ENCODE measurements at regions not wholly inside any gene's neighbourhood (a gene's known extent, or its start where the extent isn't known, plus 50 kb on each side); places are given as distances from the start of the nearest gene placed in this dataset.

- DNase-seq, result no peak
- Histone ChIP-seq H3K4me3 (ENCODE audit: low read depth in 2 of 2, low read length in 1 of 2) (no peak overlapping the region), H3K9me3 (no peaks in the 10 kb centered on the region), H3K27me3 (ENCODE audit: insufficient read depth) (no peaks in the 10 kb centered on the region), H3K36me3 (replicated peaks in 1 of 2; ENCODE audit: control insufficient read depth in 1 of 2, insufficient read depth in 2 of 2, low read length in 1 of 2) (no peaks in the 10 kb centered on the region), H2AFZ (ENCODE audit: low read depth) (no peak overlapping the region), H3K79me2 (ENCODE audit: insufficient read depth) (no peaks in the 10 kb centered on the region), H3K27ac (ENCODE audit: low read depth in 2 of 2, low read length in 1 of 2) (no peak overlapping the region), H3K4me1 (ENCODE audit: control insufficient read depth in 1 of 2, insufficient read depth in 2 of 2, low read depth in 1 of 2, low read length in 1 of 2) (no peaks in the 10 kb centered on the region), H3K4me2 (no peak overlapping the region), H3K9me2 (no peaks in the 10 kb centered on the region), H4K20me1 (ENCODE audit: insufficient read depth) (no peaks in the 10 kb centered on the region), H3F3A (replicated peaks; ENCODE audit: insufficient read depth) (no peaks in the 10 kb centered on the region), H3K9ac (no peak overlapping the region)
- ChIA-PET POLR2A (no interaction called here), CTCF (no interaction called here)
- WGBS (ENCODE audit: low lambda C conversion rate), result 64% methylated on average over 16 of the region's 17 CpGs
- TF ChIP-seq EP300 (IDR thresholded peaks at IDR 0.05; ENCODE audit: borderline replicate concordance in 1 of 2, low read depth in 1 of 2, low read length in 1 of 2), result no peak
- no peak for TF ChIP-seq YY1 (IDR thresholded peaks at IDR 0.05; ENCODE audit: low read depth)
- no peak for TF ChIP-seq RCOR1 (IDR thresholded peaks at IDR 0.05; ENCODE audit: low read length)
- no peak for TF ChIP-seq CTCF (IDR thresholded peaks at IDR 0.05)
- TF ChIP-seq GATA2 (CRISPR knock-in tag; IDR thresholded peaks at IDR 0.05), result no peak
- no peak for TF ChIP-seq NRF1 (IDR thresholded peaks at IDR 0.05; ENCODE audit: low read depth, low read length)
- no peak for TF ChIP-seq IRF3 (IDR thresholded peaks at IDR 0.05; ENCODE audit: low read depth, low read length)
- no peak for TF ChIP-seq RAD21 (IDR thresholded peaks at IDR 0.05; ENCODE audit: low read length)
- TF ChIP-seq RFX5 (IDR thresholded peaks at IDR 0.05; ENCODE audit: low read length), result no peak
- TF ChIP-seq MEF2A (IDR thresholded peaks at IDR 0.05; ENCODE audit: borderline replicate concordance, low read depth), result no peak
- TF ChIP-seq ZBTB33 (IDR thresholded peaks at IDR 0.05; ENCODE audit: borderline replicate concordance, low read depth), result no peak
- TF ChIP-seq MXI1 (IDR thresholded peaks at IDR 0.05; ENCODE audit: low read depth, low read length), result no peak
- TF ChIP-seq JUND (IDR thresholded peaks at IDR 0.05), result no peak
- no peak for TF ChIP-seq ELF1 (IDR thresholded peaks at IDR 0.05)
- TF ChIP-seq CHD2 (IDR thresholded peaks at IDR 0.05; ENCODE audit: low read length, partially characterized antibody), result no peak
- TF ChIP-seq MAX (IDR thresholded peaks at IDR 0.05; ENCODE audit: low read depth), result no peak
- no peak for TF ChIP-seq USF1 (IDR thresholded peaks at IDR 0.05; ENCODE audit: borderline replicate concordance, low read depth)
Measured at GRCh38 chrX:552496-552895, 78.1 kb upstream of the SHOX start.
